GM21390 (cell line): ENCODE measurements at regions not wholly inside any gene's neighbourhood (a gene's known extent, or its start where the extent isn't known, plus 50 kb on each side); places are given as distances from the start of the nearest gene placed in this dataset.

ENCODE experiments used
- ATAC-seq: cut with Tn5 transposase; IDR thresholded peaks from one replicate; pipeline ENCODE4 v1.9.1; 2021; ENCODE audit not compliant: unreplicated experiment

GRCh38 chr15:87591582-87591981, 665.0 kb downstream of the NTRK3 start:
- ATAC-seq = no peak

GRCh38 chr15:87591042-87591441, 665.5 kb downstream of the NTRK3 start:
- no peak for ATAC-seq

GRCh38 chr15:87589134-87589533, 667.4 kb downstream of the NTRK3 start:
- ATAC-seq = no peak

- ATAC-seq = no peak
These were observed 674.4 kb downstream of the NTRK3 start for GRCh38 chr15:87582169-87582568.

GRCh38 chr15:87579537-87579936, 677.0 kb downstream of the NTRK3 start:
- no peak for ATAC-seq

- ATAC-seq = no peak
These were observed 677.8 kb downstream of the NTRK3 start for GRCh38 chr15:87578776-87579175.

- no peak for ATAC-seq
These were observed 679.2 kb downstream of the NTRK3 start for GRCh38 chr15:87577336-87577735.

GRCh38 chr15:87576486-87577176, 679.9 kb downstream of the NTRK3 start:
- ATAC-seq = no peak

- no peak for ATAC-seq
These were observed 680.6 kb downstream of the NTRK3 start for GRCh38 chr15:87575896-87576473.

- no peak for ATAC-seq
These were observed 683.0 kb downstream of the NTRK3 start for GRCh38 chr15:87573534-87573933.

- ATAC-seq = no peak
These were observed 683.5 kb downstream of the NTRK3 start for GRCh38 chr15:87573039-87573438.

GRCh38 chr15:87572381-87572910, 684.1 kb downstream of the NTRK3 start:
- no peak for ATAC-seq

- ATAC-seq = no peak
These were observed 686.3 kb downstream of the NTRK3 start for GRCh38 chr15:87570206-87570605.

- ATAC-seq = no peak
These were observed 687.0 kb downstream of the NTRK3 start for GRCh38 chr15:87569581-87569980.

GRCh38 chr15:87567406-87568030, 689.0 kb downstream of the NTRK3 start:
- no peak for ATAC-seq

- no peak for ATAC-seq
These were observed 690.3 kb downstream of the NTRK3 start for GRCh38 chr15:87566236-87566635.

- no peak for ATAC-seq
These were observed 691.9 kb downstream of the NTRK3 start for GRCh38 chr15:87564681-87565080.

- no peak for ATAC-seq
These were observed 692.7 kb downstream of the NTRK3 start for GRCh38 chr15:87563869-87564268.

GRCh38 chr15:87562203-87562602, 694.3 kb downstream of the NTRK3 start:
- no peak for ATAC-seq

- no peak for ATAC-seq
These were observed 694.9 kb downstream of the NTRK3 start for GRCh38 chr15:87561641-87562040.

GRCh38 chr15:87557881-87558280, 698.7 kb downstream of the NTRK3 start:
- no peak for ATAC-seq

GRCh38 chr15:87556886-87557285, 699.7 kb downstream of the NTRK3 start:
- no peak for ATAC-seq
